HEK293T (cell line): ENCODE measurements at regions not wholly inside any gene's neighbourhood (a gene's known extent, or its start where the extent isn't known, plus 50 kb on each side); places are given as distances from the start of the nearest gene placed in this dataset.
"Not testable (repeated sequence)": the region's sequence is repeated elsewhere in the genome, so short reads cannot be mapped to it uniquely, and the experiment has no call there.

Experiments
- BHLHE40 ChIP-seq: fragments of 450-650 bp; IDR thresholded peaks from 2 replicates; pipeline ENCODE4 v1.6.1; 2016; ENCODE audit warnings: mild to moderate bottlenecking, moderate library complexity, borderline replicate concordance
- CTBP1 ChIP-seq: fragments of 450-650 bp; IDR thresholded peaks from 2 replicates; pipeline ENCODE4 v1.6.1; 2016; ENCODE audit warnings: borderline replicate concordance
- FOXK2 ChIP-seq: fragments of 450-650 bp; IDR thresholded peaks from 2 replicates; pipeline ENCODE4 v1.6.1; 2016; ENCODE audit warnings: mild to moderate bottlenecking
- FOXM1 ChIP-seq: fragments of 450-650 bp; IDR thresholded peaks from 2 replicates; pipeline ENCODE4 v1.6.1; 2017; ENCODE audit warnings: mild to moderate bottlenecking, borderline replicate concordance
- SP1 ChIP-seq: fragments of 450-650 bp; IDR thresholded peaks from 2 replicates; pipeline ENCODE4 v1.6.1; 2017
- TARDBP ChIP-seq: fragments of 450-650 bp; IDR thresholded peaks from 2 replicates; pipeline ENCODE4 v1.6.1; 2016

DNA sequence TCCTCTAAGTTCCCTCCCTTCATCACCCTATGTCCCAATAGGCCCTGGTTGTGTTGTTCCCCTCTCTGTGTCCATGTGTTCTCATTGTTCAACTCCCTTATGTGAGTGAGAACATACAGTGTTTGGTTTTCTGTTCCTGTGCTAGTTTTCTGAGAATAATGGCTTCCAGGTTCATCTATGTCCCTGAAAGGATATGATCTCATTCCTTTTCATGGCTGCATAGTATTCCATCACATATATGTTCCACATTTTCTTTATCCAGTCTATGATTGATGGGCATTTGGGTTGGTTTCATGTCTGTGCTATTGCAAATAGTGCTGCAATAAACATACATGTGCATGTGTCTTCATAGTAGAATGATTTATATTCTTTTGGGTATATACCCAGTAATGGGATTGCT, 612.6 kb upstream of the MANEA start:
- not testable (repeated sequence) for TF ChIP-seq FOXM1, SP1, BHLHE40, TARDBP, CTBP1, FOXK2
